HG03159 (cell line): ENCODE measurements at regions not wholly inside any gene's neighbourhood (a gene's known extent, or its start where the extent isn't known, plus 50 kb on each side); places are given as distances from the start of the nearest gene placed in this dataset.
"Not testable (repeated sequence)": the region's sequence is repeated elsewhere in the genome, so short reads cannot be mapped to it uniquely, and the experiment has no call there.

Experiments
- ATAC-seq: cut with Tn5 transposase; IDR thresholded peaks from one replicate; pipeline ENCODE4 v1.9.1; 2021; ENCODE audit warnings: mild to moderate bottlenecking, moderate library complexity; ENCODE audit not compliant: unreplicated experiment

GRCh38 chr6:15166121-15166520 lies 79.7 kb upstream of the JARID2 start:
- no peak for ATAC-seq

GRCh38 chr6:15170126-15170525 lies 75.7 kb upstream of the JARID2 start:
- no peak for ATAC-seq

GRCh38 chr6:15171026-15171425 lies 74.8 kb upstream of the JARID2 start:
- no peak for ATAC-seq

GRCh38 chr6:15176816-15177370 lies 69.0 kb upstream of the JARID2 start:
- ATAC-seq, result no peak

- no peak for ATAC-seq
These were observed 61.9 kb upstream of the JARID2 start for GRCh38 chr6:15183979-15184378.

GRCh38 chr6:15184441-15184861 lies 61.4 kb upstream of the JARID2 start:
- no peak for ATAC-seq

GRCh38 chr6:15185111-15185510 lies 60.8 kb upstream of the JARID2 start:
- not testable (repeated sequence) for ATAC-seq

- not testable (repeated sequence) for ATAC-seq
These were observed 52.4 kb upstream of the JARID2 start for GRCh38 chr6:15193451-15193850.

GRCh38 chr6:15194453-15194852 lies 51.4 kb upstream of the JARID2 start:
- no peak for ATAC-seq
